Globus pallidus (tissue), 1 donor: ENCODE measurements at regions not wholly inside any gene's neighbourhood (a gene's known extent, or its start where the extent isn't known, plus 50 kb on each side); places are given as distances from the start of the nearest gene placed in this dataset.

Experiments used
- DNase-seq: peaks from one replicate; pipeline ENCODE4 v3.0.0-alpha.2; 2015; ENCODE audit warnings: low spot score

DNA sequence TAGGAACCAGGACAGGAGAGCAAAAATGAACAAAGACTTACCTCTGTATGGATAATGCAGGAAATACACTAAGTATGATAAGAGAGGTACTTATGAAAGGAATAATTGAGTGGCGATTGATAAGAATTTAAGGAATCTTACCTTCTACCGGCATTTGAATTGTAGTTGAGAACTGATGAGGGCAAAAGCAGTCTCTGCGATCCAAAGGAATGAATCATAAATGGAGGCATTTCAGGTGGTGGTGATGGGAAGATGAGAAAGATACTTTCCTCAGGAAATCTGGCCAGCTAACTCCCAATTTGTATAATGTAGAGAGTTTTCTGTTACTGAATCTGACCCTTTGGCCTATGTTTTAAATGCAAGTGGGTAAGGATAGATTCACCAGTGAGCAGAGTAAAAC, 71.9 kb upstream of the C11orf87 start:
- DNase-seq: no peak

DNA sequence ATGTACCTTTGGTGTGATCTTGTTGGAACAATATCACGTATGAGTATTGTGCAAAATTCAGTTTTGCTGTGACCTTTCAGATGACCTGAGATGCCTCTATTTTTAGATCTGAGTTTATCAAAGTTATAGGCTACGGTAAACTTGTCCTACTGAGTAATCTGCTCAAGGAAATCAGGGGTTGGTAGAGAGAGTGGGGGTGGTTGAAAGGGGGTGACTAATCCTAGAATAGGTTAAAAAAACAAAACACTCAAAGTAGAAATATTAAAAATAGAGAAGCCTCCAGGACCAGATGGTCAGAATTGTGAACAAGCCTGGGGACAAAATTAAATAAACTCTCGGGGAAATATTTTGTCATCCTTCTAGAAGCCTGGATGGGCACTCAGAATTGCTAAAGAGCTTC, 59.9 kb upstream of the C11orf87 start:
- no peak for DNase-seq

DNA sequence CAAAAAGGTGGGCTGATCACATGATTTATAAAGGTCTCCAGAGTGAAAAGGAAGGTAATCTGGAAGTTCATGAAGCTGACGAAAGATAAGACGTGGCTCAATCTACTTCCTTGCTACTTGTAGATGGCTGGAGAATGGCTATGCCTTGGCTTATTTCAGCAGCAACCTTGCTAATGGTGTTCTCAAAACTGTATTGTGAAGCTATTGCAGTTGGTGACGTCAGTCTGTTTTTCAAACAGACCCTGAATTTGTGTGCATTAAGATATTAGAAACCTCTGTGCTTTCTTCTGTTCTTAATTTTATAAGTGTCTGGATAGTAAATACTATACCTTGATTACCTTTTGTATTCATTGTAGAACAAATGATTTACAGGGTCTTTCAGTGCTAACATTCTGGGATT, 58.3 kb upstream of the C11orf87 start:
- no peak for DNase-seq

DNA sequence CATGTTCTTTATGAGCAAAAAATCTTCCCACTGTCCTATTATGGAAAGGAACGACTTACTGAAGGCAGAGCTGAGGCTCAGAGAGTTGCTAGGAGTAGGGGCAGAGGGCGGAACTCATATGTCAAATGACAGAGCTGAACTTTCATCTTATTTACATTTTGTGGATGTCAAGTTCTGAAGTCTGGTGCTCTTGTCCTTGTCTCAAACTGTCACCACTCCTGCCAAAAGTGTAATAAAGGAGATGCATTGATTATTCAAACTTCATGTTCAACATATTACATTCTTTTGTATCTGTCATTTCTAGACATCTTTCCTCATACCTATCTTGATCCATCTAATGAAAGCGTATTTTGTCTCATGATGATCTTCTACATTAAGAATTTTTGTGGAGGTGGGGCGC, 57.1 kb upstream of the C11orf87 start:
- no peak for DNase-seq

DNA sequence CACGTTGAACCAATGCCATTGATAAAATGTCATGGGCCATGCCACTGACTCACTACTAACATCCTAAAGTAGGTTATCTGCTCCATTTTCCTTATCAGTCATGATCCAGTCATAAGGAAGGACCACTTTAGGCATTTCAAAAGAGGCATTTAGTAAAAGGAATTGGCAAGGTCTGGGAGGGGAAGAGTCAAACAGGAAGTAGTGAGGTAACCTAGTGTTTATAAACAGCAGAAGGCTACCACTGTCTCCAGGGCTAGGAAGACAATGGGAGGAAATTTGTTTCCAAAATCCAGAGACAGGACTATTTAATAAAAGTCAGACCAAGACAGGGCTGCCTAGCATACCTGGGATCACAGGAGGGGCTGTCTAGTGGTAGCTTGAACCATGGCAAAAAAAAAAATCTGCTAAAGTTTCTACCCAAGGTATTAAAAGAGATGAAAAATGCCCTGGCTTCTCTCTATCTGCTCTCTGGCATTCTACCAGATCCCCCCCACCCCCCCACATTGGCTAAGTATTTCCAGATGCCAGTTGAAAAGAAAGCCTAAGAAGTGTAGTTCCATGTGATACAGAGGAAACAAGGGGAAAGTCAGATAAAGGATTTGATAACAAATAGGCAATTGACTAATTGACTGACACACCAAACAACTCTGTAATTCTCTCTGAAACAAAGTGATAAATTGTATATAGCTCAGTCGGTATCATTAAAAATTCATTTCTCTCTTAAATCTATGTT, 50.4 kb upstream of the C11orf87 start:
- no peak for DNase-seq
